ENCODE measurements at regions not wholly inside any gene's neighbourhood (a gene's known extent, or its start where the extent isn't known, plus 50 kb on each side); places are given as distances from the start of the nearest gene placed in this dataset.

GRCh38 chr3:106255870-106256248, 387.0 kb upstream of the CBLB start:
- in situ Hi-C loops (cut with HindIII; ENCODE audit: low sequenced_read_pairs) = no loop called here
- DNase-seq (ENCODE audit: low read depth) = no peak
- TF ChIP-seq, protein P1, sequence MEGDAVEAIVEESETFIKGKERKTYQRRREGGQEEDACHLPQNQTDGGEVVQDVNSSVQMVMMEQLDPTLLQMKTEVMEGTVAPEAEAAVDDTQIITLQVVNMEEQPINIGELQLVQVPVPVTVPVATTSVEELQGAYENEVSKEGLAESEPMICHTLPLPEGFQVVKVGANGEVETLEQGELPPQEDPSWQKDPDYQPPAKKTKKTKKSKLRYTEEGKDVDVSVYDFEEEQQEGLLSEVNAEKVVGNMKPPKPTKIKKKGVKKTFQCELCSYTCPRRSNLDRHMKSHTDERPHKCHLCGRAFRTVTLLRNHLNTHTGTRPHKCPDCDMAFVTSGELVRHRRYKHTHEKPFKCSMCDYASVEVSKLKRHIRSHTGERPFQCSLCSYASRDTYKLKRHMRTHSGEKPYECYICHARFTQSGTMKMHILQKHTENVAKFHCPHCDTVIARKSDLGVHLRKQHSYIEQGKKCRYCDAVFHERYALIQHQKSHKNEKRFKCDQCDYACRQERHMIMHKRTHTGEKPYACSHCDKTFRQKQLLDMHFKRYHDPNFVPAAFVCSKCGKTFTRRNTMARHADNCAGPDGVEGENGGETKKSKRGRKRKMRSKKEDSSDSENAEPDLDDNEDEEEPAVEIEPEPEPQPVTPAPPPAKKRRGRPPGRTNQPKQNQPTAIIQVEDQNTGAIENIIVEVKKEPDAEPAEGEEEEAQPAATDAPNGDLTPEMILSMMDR (IDR thresholded peaks at IDR 0.05; ENCODE audit: low read depth, low read length, missing control alignments) = no peak
- no peak overlapping the region for H3K4me3 ChIP-seq (ENCODE audit: low read depth, low read length)

DNA sequence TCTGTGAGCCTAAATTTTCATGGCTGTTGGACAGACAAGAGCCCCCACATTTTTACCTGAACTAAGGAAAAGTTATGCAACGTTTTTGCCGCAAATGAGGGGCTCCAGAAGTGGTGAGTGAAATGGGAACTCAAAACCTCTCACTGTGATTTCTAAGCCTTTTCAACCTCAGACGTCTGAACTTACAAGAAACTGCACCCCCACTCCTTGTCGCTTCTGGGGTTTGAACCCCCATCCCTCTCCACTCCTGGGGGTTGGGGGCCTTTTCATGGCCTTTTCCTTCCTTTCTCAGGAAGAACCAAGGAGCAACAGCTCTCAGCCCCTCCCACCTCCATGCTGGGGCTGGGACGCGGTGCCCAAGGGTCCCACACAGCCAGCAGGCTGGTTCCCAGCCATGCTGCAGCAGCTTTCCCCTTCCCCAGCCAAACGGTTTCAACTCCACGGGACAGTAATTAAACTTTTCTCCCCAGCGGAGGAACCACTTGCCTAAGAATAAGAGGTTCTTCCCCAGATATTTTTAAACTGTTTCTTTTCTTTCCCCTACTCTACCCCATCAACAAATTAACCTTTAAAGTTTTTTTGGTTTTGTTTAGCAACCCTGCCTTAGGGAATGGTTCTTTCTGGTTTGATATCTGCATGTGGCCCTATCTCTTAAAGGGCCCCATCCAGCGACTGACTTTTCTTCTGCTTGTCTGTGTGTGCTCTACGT, 387.6 kb upstream of the CBLB start:
- H3K4me3 ChIP-seq (ENCODE audit: low read depth, low read length) = no peak overlapping the region
- in situ Hi-C loops (cut with HindIII; ENCODE audit: low sequenced_read_pairs) = no loop called here
- DNase-seq (ENCODE audit: low read depth) = no peak
- TF ChIP-seq, protein P1 (IDR thresholded peaks at IDR 0.05; ENCODE audit: low read depth, low read length, missing control alignments) = no peak

- TF ChIP-seq, protein P1 (IDR thresholded peaks at IDR 0.05; ENCODE audit: low read depth, low read length, missing control alignments) = no peak
- DNase-seq (ENCODE audit: low read depth) = no peak
- in situ Hi-C loops (cut with HindIII; ENCODE audit: low sequenced_read_pairs) = no loop called here
- no peak overlapping the region for H3K4me3 ChIP-seq (ENCODE audit: low read depth, low read length)
Observed at GRCh38 chr3:106257172-106257571, 388.4 kb upstream of the CBLB start.

DNA sequence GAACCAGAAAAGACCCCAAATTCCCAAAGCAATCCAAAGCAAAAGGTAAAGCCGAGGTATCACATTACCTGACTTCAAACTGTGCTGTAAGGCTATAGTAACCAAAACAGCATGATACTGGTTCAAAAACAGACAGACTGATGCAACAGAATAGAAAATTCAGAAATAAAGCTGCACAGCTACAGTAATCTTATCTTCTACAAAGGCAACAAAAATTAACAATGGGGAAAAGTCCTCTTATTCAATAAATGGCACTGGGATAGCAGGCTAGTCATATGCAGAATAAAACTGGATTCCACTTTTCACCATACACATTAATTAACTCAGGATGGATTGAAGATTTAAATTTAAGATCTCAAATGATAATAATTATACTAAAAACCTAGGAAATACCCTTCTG, 392.6 kb upstream of the CBLB start:
- in situ Hi-C loops (cut with HindIII; ENCODE audit: low sequenced_read_pairs) = no loop called here
- DNase-seq (ENCODE audit: low read depth) = no peak
- H3K4me3 ChIP-seq (ENCODE audit: low read depth, low read length) = no peak overlapping the region
- TF ChIP-seq, protein P1 (IDR thresholded peaks at IDR 0.05; ENCODE audit: low read depth, low read length, missing control alignments) = no peak

DNA sequence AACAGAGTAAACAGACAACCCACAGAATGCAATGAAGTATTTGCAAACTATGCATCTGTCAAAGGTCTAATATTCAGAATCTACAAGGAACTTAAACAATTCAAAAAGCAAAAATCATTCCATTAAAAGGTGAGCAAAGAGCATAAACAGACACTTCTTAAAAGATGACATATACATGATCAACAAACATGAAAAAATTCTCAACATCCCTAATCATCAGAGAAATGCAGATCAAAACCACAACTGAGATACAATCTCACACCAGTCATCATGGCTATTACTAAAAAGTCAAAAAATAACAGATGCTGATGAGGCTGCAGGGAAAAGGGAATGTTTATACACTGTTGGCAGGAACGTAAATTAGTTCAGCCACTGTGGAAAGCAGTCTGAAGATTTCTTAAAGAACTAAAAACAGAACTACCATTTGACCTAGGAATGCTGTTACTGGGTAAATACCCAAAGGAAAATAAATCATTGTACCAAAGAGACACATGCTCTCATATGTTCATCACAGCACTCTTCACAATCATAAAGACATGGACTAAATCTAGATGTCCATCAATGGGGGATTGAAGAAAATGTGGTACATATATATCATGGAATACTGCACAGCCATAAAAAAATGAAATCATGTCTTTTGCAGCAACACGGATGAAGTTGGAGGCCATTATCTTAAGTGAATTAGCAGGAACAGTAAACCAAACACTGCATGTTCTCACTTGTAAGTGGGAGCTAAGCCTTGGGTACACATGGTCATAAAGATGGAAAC, 393.3 kb upstream of the CBLB start:
- DNase-seq (ENCODE audit: low read depth) = peak; percentile 26
- TF ChIP-seq, protein P1 (IDR thresholded peaks at IDR 0.05; ENCODE audit: low read depth, low read length, missing control alignments) = no peak
- in situ Hi-C loops (cut with HindIII; ENCODE audit: low sequenced_read_pairs) = no loop called here
- H3K4me3 ChIP-seq (ENCODE audit: low read depth, low read length) = no peak overlapping the region

GRCh38 chr3:106263011-106263410, 394.2 kb upstream of the CBLB start:
- TF ChIP-seq, protein P1 (IDR thresholded peaks at IDR 0.05; ENCODE audit: low read depth, low read length, missing control alignments) = no peak
- H3K4me3 ChIP-seq (ENCODE audit: low read depth, low read length) = no peak overlapping the region
- in situ Hi-C loops (cut with HindIII; ENCODE audit: low sequenced_read_pairs) = no loop called here
- no peak for DNase-seq (ENCODE audit: low read depth)

Measured in astrocyte of the cerebellum (primary cell).